ENCODE measurements at regions not wholly inside any gene's neighbourhood (a gene's known extent, or its start where the extent isn't known, plus 50 kb on each side); places are given as distances from the start of the nearest gene placed in this dataset.

DNA sequence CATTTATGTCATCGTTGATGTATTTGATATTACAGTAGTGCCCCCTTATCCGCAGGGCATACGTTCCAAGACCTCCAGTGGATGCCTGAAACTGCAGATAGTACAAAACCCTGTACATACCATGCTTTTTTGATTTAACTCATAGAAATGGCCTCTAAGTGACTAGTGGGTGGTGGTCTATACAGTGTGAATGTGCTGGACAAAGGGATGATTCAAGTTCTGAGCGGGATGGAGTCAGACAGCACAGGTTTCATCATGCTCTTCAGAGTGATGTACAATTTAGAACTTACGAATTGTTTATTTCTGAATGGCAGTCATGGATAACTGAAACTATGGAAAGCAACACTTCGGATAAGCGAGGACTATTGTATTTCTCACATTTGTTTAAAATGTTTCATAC is 473.1 kb upstream of the FANCL start:
- Histone ChIP-seq H3K36me3 (ENCODE audit: control insufficient read depth, insufficient read depth, low read length) (no peaks in the 10 kb centered on the region), H3K27me3 (ENCODE audit: control insufficient read depth, insufficient read depth, low read length) (no peaks in the 10 kb centered on the region), H3K27ac (ENCODE audit: low read length) (no peak overlapping the region), H3K4me1 (ENCODE audit: control insufficient read depth, insufficient read depth, low read length) (no peaks in the 10 kb centered on the region), H3K4me3 (ENCODE audit: low read depth in 2 of 2, low read length in 2 of 2) (no peak overlapping the region), H3K9me3 (ENCODE audit: control insufficient read depth, insufficient read depth, low read depth, low read length) (no peaks in the 10 kb centered on the region)
- no TSS peak for BruUV-seq (replicated peaks)
- ChIA-PET POLR2A (no interaction called here), CTCF (no interaction called here)
- DNase-seq (ENCODE audit: low read depth, low spot score) (no peak), ATAC-seq (no peak)
- TF ChIP-seq POLR2AphosphoS5 (IDR thresholded peaks at IDR 0.05; ENCODE audit: low read depth, low read length) (no peak), TCF7L2 (IDR thresholded peaks at IDR 0.05; ENCODE audit: low read depth, low read length) (no peak), SIN3A (IDR thresholded peaks at IDR 0.05; ENCODE audit: borderline replicate concordance, insufficient read depth, low read depth, low read length) (no peak)
- TF ChIP-seq, protein P1, sequence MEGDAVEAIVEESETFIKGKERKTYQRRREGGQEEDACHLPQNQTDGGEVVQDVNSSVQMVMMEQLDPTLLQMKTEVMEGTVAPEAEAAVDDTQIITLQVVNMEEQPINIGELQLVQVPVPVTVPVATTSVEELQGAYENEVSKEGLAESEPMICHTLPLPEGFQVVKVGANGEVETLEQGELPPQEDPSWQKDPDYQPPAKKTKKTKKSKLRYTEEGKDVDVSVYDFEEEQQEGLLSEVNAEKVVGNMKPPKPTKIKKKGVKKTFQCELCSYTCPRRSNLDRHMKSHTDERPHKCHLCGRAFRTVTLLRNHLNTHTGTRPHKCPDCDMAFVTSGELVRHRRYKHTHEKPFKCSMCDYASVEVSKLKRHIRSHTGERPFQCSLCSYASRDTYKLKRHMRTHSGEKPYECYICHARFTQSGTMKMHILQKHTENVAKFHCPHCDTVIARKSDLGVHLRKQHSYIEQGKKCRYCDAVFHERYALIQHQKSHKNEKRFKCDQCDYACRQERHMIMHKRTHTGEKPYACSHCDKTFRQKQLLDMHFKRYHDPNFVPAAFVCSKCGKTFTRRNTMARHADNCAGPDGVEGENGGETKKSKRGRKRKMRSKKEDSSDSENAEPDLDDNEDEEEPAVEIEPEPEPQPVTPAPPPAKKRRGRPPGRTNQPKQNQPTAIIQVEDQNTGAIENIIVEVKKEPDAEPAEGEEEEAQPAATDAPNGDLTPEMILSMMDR (IDR thresholded peaks at IDR 0.05) = no peak
- TF ChIP-seq, protein P2, sequence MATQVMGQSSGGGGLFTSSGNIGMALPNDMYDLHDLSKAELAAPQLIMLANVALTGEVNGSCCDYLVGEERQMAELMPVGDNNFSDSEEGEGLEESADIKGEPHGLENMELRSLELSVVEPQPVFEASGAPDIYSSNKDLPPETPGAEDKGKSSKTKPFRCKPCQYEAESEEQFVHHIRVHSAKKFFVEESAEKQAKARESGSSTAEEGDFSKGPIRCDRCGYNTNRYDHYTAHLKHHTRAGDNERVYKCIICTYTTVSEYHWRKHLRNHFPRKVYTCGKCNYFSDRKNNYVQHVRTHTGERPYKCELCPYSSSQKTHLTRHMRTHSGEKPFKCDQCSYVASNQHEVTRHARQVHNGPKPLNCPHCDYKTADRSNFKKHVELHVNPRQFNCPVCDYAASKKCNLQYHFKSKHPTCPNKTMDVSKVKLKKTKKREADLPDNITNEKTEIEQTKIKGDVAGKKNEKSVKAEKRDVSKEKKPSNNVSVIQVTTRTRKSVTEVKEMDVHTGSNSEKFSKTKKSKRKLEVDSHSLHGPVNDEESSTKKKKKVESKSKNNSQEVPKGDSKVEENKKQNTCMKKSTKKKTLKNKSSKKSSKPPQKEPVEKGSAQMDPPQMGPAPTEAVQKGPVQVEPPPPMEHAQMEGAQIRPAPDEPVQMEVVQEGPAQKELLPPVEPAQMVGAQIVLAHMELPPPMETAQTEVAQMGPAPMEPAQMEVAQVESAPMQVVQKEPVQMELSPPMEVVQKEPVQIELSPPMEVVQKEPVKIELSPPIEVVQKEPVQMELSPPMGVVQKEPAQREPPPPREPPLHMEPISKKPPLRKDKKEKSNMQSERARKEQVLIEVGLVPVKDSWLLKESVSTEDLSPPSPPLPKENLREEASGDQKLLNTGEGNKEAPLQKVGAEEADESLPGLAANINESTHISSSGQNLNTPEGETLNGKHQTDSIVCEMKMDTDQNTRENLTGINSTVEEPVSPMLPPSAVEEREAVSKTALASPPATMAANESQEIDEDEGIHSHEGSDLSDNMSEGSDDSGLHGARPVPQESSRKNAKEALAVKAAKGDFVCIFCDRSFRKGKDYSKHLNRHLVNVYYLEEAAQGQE (IDR thresholded peaks at IDR 0.05; ENCODE audit: insufficient read depth in 1 of 2, low read depth in 2 of 2, low read length in 1 of 2) = no peak
- in situ Hi-C loops (cut with HindIII; ENCODE audit: low pct_unique_long_range_greater_than_20kb, low sequenced_read_pairs) = no loop called here
- intact Hi-C loops (cut with micrococcal nuclease; ENCODE audit: unreplicated experiment) = no loop called here

DNA sequence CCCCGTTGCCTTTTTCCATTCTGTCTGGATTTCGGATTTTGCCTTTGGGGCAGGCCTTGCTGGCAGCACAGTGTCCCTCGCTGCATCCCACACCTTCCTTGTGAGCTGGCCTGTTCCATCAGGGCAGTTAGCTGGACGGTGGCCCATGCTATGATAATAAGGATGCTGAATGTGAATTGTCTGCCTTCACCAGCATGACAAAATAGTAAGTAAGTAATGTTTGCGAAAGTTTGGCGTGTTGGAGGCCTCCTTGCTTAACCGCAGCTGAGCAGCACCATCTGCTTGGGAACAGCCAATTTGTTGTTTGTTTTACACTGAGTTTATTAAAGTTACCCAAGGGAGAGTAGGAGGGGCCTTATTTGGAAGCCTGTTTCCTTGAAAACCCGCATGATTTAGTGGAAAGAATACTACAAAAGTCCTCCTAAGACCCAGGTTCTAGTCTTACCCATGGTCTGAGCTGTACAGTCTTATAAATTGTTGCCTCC is 469.7 kb upstream of the FANCL start:
- ATAC-seq (no peak), DNase-seq (ENCODE audit: low read depth, low spot score) (no peak)
- in situ Hi-C loops (cut with HindIII; ENCODE audit: low pct_unique_long_range_greater_than_20kb, low sequenced_read_pairs) = no loop called here
- no TSS peak for BruUV-seq (replicated peaks)
- intact Hi-C loops (cut with micrococcal nuclease; ENCODE audit: unreplicated experiment) = no loop called here
- POLR2A ChIA-PET = no interaction called here
- TF ChIP-seq POLR2AphosphoS5 (IDR thresholded peaks at IDR 0.05; ENCODE audit: low read depth, low read length) (no peak), SIN3A (IDR thresholded peaks at IDR 0.05; ENCODE audit: borderline replicate concordance, insufficient read depth, low read depth, low read length) (no peak), TCF7L2 (IDR thresholded peaks at IDR 0.05; ENCODE audit: low read depth, low read length) (no peak)
- TF ChIP-seq, protein P2 (IDR thresholded peaks at IDR 0.05; ENCODE audit: insufficient read depth in 1 of 2, low read depth in 2 of 2, low read length in 1 of 2) = no peak
- TF ChIP-seq, protein P1 (IDR thresholded peaks at IDR 0.05) = no peak
- no peak overlapping the region for H3K27ac ChIP-seq (ENCODE audit: low read length)
- no peaks in the 10 kb centered on the region for H3K27me3 ChIP-seq (ENCODE audit: control insufficient read depth, insufficient read depth, low read length)
- no peaks in the 10 kb centered on the region for H3K9me3 ChIP-seq (ENCODE audit: control insufficient read depth, insufficient read depth, low read depth, low read length)
- no peak overlapping the region for H3K4me3 ChIP-seq (ENCODE audit: low read depth in 2 of 2, low read length in 2 of 2)
- CTCF ChIA-PET = no interaction called here
- no peaks in the 10 kb centered on the region for H3K4me1 ChIP-seq (ENCODE audit: control insufficient read depth, insufficient read depth, low read length)
- H3K36me3 ChIP-seq (ENCODE audit: control insufficient read depth, insufficient read depth, low read length) = no peaks in the 10 kb centered on the region
